Muscle of back (tissue), 3 donors: ENCODE measurements at regions not wholly inside any gene's neighbourhood (a gene's known extent, or its start where the extent isn't known, plus 50 kb on each side); places are given as distances from the start of the nearest gene placed in this dataset.

ENCODE experiments used
- DNase-seq, 3 donors: peaks; one replicate each; pipeline versions ENCODE4 v3.0.0 to v3.0.0-alpha.2; 2013

DNA sequence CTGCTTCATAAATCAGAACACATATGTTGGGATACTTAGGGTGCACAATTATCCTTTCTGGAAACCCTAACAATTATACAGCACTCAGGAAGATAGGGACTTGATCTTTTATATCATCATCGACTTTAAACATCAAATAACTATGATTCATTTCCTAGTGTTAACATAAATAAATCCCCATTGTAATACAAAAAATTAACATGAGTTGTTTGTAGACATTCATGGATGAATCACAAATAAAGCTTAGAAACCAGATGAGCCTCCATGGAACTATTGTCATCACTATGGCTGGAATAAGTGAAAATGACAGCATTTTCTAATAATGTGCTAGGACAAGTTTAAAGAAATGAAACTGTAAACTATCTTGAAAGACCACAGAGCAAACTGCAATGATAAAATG, 821.7 kb downstream of the GATA3 start:
- DNase-seq: no peak

DNA sequence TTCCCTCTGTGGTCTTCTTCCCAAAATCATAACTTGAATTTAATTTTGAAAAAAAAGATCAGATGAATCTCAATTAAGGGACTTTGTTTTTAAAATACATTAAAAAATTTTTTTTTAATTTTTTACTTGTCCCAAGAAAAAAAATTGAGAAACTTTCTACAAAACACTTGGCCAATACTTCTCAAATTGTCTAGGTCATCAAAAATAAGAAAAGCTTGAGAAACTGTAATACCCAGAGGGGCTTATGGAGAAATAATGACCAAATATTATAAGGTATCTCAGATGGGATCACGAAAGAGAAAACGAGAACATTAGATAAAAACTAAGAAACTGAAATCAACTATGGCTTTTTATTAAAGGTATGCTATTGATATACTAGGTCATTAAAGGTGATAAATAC, 835.0 kb downstream of the GATA3 start:
- no peak for DNase-seq

DNA sequence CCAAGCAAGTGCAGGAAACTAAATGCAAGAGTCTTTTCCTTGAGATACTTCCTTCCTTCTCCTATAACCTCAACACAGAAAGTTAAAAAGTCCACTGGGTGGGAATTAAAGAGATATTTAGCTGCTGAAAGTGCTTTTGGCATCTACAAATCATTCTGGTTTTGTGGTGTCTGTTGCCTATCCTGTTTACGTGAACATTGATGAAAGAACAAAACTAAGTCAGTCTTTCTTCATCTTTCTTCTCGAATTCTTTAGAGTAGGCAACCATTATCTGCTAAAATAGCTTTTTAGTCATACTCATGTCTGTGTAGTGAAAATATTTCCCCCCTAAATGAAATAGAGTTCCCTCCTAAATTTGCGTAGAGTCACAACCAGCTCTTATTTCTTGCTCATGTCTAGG, 838.6 kb downstream of the GATA3 start:
- no peak for DNase-seq

DNA sequence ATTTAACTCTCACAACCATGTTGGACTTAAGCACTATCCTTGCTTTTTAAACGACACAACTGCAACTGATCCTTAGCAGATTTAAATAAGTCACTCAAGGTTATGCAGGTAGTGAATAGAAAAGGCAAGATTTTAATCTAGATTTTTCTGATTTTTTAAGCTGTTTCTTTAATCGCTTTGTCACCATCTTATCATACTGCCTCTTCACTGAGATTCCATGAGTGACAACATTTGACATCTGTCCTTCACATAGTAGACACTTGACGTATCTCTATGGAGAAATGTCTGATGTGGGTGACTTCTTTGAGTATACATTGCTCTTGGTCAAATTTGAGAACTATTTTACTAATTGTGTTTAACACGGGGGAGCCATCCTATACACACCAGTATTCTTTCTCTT, 839.7 kb downstream of the GATA3 start:
- DNase-seq: no peak

DNA sequence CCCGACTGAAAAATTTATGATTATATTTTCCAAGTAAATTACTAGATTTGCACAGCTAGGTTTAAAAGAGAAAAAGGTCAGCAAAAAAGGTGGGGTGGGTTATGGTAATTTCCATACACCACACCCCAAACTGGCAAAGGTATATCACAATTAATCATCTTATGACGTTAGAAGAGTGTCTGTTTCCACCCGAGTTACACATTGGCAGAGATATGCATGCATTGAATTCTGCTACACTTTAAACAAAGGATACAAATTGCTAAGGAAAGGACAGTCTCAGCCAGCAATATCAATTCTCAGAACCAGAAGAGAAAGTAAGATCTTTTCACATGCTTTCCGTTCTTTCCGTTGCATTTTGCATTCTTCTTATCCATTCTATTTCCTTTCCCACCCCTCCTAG, 843.3 kb downstream of the GATA3 start:
- DNase-seq: no peak

DNA sequence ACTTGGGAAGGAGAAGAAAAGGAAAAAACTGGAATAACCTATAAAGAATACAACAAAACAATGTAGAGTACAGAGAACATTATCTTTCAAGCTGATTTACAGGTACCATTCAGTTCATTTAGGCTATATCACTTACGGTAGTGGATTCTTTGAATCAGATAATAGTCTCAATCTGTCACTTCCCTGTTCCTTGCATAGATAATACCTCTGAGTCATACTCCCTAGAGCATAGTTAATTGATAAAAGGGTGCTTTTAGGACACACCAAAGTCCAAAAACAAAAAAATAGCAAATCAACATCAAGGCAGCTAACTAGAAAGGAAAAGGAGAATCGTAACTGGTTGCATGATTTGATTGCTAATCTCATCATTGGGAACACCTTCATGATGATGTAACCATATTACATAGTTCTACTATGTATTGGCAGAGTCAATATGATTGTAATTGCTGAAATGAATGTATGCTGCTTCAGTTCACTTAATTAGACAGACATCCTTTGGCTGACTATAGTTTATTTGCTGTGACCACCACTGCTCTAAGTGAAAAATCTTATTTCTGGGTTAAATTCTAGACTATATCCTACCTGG, 844.4 kb downstream of the GATA3 start:
- no peak for DNase-seq

DNA sequence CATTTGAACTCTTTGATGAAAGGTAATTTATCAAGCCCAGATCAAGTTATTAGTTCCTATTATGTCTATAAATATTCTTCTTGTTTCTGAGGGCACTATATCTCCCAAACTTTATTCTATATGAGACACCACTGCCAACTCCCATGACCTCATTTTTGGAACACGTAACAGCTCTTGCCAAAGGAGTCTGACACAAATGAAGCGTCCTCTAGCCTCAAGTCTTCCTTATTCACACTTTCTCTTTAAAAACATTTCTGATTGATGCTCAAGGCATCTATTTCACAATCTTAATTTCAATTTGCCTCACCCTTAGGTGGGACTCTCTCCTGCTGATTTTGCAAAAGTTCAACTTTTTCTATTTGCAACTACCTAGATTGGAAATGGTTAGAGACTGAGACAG, 848.4 kb downstream of the GATA3 start:
- DNase-seq: no peak

GRCh38 chr10:8908013-8908412, 853.5 kb downstream of the GATA3 start:
- no peak for DNase-seq

GRCh38 chr10:8910314-8910713, 855.8 kb downstream of the GATA3 start:
- no peak for DNase-seq

- no peak for DNase-seq
These were observed 856.5 kb downstream of the GATA3 start for GRCh38 chr10:8911032-8911431.

DNA sequence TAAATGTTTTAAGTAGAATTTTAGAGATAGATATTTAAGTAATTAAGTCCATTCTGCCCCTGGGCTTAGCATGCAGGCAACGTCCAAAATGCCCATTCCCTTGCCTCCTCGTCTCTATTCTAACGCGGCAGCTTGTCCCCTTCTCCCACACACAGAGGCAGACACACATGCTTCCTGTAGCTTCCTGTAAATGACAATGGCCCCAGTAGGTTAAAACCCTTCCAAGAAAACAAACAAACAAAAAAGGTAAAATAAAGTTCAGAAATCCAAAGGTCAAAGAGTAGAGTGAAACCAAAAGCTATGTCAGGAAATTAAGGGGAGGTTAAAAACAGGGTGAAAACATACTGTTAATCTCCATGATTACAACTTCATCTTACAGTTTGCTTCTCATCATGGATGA, 857.6 kb downstream of the GATA3 start:
- DNase-seq: no peak

GRCh38 chr10:8913720-8914119, 859.2 kb downstream of the GATA3 start:
- DNase-seq: no peak

DNA sequence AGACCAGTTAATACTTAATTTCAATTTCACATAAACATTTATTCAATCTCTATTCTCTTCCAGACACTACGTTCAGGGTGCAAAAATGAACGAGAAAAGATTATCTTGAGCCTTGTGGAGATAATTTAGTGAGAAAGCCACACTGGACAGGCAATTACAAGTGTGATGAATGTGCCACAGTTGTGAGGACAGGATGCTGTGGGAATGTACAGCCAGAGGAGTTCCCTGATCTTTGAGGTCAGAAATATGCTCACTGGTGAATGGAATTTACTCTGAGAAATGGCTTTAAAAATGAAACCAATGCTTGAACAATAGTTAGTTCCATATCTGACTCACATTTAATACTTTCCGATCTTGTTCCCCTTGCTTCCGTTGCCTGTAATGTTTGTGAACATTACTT, 864.8 kb downstream of the GATA3 start:
- DNase-seq: no peak

GRCh38 chr10:8921568-8921967, 867.1 kb downstream of the GATA3 start:
- DNase-seq: no peak

DNA sequence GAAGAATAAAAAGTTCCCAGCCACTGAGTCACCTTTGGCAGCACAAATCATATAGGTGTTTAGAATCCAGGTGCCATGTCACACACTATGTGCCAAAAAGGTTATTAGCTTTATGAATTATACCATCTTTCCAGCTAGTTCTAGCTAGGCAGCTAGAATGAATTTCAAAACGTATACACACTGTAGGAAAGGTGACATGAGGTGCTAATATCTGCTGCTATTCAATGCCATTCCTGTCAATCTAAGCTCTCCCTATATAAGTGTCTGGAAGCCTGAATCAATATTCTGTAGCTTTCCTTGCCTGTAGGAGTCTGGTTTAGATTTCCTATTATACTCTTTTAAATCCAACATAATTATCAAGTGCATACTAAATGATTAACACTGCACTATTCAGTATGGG, 868.6 kb downstream of the GATA3 start:
- no peak for DNase-seq

- DNase-seq: no peak
These were observed 873.2 kb downstream of the GATA3 start for GRCh38 chr10:8927705-8928104.

GRCh38 chr10:8946451-8946850, 892.0 kb downstream of the GATA3 start:
- DNase-seq: no peak

- no peak for DNase-seq
These were observed 896.5 kb downstream of the GATA3 start for GRCh38 chr10:8950978-8951377.

GRCh38 chr10:8951440-8952089, 897.1 kb downstream of the GATA3 start:
- DNase-seq: no peak

DNA sequence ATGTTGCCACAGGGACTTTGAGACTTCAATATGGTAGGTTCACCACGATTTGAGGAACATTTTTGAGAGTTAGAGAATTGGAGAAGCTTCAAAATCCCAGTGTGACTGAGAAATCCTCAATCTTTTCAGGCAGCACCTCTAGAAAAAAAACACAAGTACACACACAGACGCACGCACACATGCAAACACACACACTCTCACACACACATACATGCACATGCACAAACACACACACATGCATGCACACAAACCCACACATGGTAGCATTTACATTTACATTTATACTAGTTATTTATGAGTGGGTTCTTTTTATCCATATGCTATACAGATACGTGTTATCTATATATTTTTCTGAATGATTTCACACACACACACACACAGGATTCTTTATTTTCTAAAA, 901.9 kb downstream of the GATA3 start:
- DNase-seq: no peak

- no peak for DNase-seq
These were observed 907.8 kb downstream of the GATA3 start for GRCh38 chr10:8962249-8962648.

DNA sequence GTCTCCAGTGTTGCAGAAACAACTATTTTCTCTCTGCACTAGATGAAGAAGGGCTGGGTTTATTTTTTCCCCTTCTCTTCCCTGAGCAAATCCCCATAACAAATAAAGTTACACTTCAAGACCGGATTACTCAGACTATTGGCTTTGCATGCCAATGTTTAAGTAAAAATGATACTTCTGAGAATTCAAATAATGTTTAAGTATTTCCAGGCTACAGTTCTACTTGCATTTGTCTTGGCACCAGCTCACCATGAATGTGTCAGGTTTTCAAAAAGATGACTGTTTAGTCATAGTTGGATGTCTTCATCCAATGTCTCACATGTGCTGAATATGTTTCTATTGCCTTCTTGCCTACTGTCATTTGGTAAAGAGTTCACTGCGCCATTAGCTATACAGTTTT, 912.6 kb downstream of the GATA3 start:
- peak; percentile 13 to 55 (median 16) for DNase-seq

GRCh38 chr10:8969853-8970252, 915.4 kb downstream of the GATA3 start:
- no peak for DNase-seq

GRCh38 chr10:8975535-8975934, 921.0 kb downstream of the GATA3 start:
- no peak for DNase-seq
